Brain pericyte (primary cell): ENCODE measurements at regions not wholly inside any gene's neighbourhood (a gene's known extent, or its start where the extent isn't known, plus 50 kb on each side); places are given as distances from the start of the nearest gene placed in this dataset.

Experiments
- DNase-seq: peaks from one replicate; pipeline ENCODE4 v3.0.0-alpha.2; 2012; ENCODE audit warnings: low read depth, low spot score

DNA sequence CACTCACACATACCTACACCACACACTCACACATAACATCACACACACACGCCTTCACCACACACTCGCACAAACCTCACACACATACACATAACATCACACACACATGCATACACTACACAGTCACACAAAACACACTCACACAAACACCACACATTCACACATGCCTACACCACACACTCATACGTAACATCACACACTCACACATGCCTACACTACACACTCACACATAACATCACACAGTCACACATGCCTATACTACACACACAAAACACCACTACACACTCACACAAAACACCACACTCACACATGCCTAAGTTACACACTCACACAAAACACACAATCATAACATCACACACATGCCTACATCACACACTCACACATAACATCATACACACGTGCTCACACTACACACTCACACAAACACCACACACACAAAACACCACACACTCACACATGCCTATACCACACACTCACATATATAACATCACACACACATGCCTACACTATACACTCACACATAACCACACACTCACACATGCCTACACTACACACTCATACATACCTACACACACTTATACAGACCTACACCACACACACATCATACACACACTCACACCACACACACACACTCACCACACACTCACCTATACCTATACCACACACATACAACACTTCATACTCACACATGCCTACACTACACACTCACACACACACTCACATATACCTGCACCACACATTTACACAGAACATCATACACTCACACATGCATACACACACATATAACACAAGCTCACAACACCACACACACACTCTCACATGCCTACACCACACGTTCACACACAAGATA is 383.5 kb downstream of the C6orf118 start:
- no peak for DNase-seq

DNA sequence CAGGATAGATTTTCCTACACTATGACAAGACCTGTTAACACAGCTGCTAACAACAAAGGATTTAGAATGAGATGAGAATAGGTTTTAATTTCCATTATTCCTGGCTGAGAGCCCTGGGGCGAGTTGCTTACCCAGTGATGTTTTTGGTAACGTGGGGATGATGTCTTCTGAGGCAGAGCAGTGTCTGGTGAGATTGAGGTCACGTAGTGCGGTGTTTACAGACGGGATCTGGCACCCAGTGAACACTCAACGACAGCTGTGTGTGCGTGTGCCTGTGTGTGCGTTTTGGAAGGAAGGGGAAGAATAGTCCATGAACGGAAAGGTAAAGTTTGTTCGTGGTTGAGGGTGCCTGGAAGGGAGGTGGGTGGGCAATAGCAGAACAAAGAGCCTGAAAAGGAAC is 384.7 kb downstream of the C6orf118 start:
- DNase-seq: no peak

DNA sequence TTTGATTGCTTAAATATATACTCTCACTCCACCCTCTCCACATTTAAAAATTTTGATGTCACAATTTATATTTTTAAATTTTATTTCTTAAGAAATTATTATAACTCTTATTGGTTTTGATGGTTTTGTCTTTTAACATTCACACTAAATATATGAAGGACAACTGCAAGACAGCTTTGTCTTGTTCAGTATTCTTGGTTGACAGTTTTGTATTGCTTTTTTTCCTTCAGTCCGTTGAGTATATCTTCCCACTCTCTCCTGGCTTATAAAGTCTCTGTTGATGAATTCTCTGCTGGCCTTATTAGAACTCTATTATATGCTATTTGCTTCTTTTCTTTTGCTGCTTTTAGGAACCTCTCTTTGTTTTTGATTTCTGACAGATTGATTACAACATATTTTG is 392.2 kb downstream of the C6orf118 start:
- no peak for DNase-seq

GRCh38 chr6:164916087-164916486 is 393.3 kb downstream of the C6orf118 start:
- no peak for DNase-seq

GRCh38 chr6:164911873-164912580 is 397.4 kb downstream of the C6orf118 start:
- no peak for DNase-seq

DNA sequence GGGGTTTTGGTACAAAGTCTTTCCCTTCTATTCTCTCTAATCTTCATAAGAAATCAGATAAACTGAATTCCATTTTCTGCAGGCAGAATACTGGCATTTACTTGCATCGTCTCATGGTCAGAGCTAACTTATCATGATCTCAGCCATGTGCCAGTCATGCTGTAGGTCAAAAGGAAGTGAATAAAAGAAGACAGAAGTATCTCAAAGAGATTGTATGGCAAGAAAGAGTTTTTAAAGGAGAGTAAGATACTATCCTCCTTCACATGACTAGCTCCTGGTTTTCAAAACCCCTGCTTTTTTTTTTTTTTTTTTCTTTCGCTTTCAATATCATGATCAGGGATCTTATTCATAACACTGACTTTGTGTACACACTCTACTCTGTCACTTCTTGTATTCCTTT is 398.3 kb downstream of the C6orf118 start:
- no peak for DNase-seq

DNA sequence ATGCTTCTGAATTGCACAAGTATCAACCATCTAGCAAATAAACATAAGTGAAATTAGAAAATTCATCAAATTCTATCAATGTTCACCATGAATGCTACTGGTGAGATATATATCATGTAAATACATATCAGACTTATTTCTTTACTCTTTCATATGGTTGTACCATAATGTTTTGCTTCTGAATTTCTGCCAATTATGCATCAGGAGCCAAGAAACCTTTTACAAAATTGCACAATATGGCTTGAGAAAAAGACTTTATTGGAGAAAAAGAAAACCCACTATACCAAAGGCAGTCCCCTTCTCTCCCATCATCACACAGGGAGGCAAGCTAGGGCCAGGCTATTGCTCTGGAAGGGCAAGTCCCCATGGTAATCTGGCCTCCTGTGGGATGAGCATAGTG is 402.6 kb downstream of the C6orf118 start:
- DNase-seq: no peak

- no peak for DNase-seq
These were observed 404.1 kb downstream of the C6orf118 start for GRCh38 chr6:164905311-164905710.

DNA sequence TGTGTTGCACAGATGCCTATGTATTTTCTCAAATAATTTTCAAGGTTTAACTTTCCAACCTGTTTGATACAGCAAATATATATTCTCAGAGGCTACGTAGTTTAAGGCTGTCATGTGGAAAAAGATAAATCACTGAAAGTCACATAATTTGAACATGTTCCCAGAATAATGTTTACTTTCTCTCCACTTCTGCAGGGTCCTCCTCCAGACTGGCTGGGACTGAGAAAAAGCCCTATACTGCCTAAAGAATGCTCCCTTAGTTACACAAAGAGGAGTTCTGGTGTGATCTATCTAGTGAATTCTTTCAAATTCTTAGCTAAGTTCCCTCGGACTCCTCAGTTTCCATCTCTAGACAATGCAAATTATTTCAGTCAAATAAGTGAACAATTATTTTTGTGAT is 411.0 kb downstream of the C6orf118 start:
- DNase-seq: no peak

- no peak for DNase-seq
These were observed 411.7 kb downstream of the C6orf118 start for GRCh38 chr6:164897523-164898235.

GRCh38 chr6:164889980-164890379 is 419.4 kb downstream of the C6orf118 start:
- DNase-seq: no peak

DNA sequence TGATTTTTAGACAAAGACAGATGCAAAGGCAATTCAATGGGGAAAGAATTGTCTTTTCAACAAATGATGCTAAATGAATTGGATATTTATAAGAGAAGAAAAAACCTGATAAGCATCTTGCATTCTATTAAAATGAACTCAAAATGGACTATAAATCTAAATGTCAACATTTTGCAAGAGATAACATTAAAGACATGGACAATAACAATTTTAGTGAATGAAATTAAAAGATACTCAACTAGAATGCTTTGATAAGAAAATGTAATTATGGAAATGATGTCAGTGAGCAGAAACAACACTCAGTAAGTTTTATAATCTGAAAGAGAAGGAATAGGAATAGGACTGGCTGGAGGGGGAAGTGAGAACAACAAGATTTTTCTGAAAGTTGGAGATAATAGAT is 421.7 kb downstream of the C6orf118 start:
- DNase-seq: no peak

GRCh38 chr6:164882236-164882635 is 427.2 kb downstream of the C6orf118 start:
- DNase-seq: no peak

GRCh38 chr6:164871783-164872182 is 437.6 kb downstream of the C6orf118 start:
- DNase-seq: no peak

GRCh38 chr6:164870164-164870563 is 439.2 kb downstream of the C6orf118 start:
- DNase-seq: no peak

GRCh38 chr6:164861967-164862366 is 447.4 kb downstream of the C6orf118 start:
- DNase-seq: no peak

DNA sequence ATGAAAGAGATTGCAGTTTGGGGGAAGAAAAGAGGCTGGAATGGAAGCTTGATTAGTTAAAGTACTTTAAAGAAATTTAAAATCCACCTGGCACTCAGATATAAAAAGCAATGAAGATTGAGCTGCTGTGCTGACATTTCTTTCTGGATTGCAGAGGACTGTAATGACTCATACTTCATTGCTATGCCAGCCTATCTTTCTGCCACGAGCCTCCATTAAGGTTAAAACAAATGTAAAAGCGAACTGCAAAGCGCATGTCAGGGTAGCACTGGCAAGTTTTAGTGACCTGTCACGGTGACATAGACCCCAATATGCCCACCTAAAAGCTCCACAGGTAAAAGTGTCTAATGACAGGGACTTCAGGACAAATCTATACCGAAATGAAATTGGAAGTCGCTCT is 449.6 kb downstream of the C6orf118 start:
- no peak for DNase-seq

DNA sequence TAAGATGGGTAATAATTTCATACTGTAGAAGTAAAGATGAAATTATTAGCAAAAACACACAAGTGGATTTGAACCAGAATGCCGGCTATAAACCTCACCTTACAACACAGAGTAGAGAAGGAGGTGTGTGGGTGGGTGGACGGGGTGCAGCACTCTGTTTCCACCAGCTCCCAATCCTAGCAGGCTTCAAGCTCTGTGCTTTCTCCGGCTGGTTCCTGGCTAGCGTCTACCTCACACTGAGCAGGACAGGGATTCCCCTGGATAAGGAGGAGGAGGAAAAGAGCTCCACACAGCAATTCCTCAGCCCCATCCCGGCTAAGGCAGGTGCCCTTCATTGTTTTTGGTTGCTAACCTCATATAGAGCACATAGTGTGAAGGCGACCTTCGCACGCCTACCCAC is 453.3 kb downstream of the C6orf118 start:
- DNase-seq: no peak

- no peak for DNase-seq
These were observed 454.1 kb downstream of the C6orf118 start for GRCh38 chr6:164855281-164855680.

- DNase-seq: no peak
These were observed 454.9 kb downstream of the C6orf118 start for GRCh38 chr6:164854526-164854925.

- DNase-seq: no peak
These were observed 463.6 kb downstream of the C6orf118 start for GRCh38 chr6:164845773-164846172.

DNA sequence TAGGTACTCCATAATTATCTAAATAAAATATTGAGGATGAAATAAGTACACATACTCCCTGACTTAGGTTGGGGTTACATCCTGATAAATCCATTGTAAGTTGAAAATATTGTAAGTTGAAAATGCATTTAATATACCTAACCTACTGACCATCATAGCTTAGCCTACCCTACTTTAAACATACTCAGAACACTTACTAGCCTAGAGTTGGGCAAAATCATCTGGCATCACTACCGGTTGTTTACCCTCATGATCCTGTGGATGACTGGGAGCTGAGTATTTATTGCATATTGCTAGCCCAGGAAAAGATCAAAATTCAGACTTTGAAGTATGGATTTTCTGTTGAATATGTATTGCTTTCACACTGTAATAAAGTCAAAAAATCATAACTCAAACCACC is 467.3 kb downstream of the C6orf118 start:
- DNase-seq: no peak
